ENCODE measurements at regions not wholly inside any gene's neighbourhood (a gene's known extent, or its start where the extent isn't known, plus 50 kb on each side); places are given as distances from the start of the nearest gene placed in this dataset.

- no peak for DNase-seq
Measured at GRCh38 chr9:103625161-103625804, 468.8 kb upstream of the SMC2 start.

GRCh38 chr9:103627731-103628130 lies 466.4 kb upstream of the SMC2 start:
- no peak for DNase-seq

- no peak for DNase-seq
Measured at GRCh38 chr9:103649086-103649485, 445.0 kb upstream of the SMC2 start.

DNA sequence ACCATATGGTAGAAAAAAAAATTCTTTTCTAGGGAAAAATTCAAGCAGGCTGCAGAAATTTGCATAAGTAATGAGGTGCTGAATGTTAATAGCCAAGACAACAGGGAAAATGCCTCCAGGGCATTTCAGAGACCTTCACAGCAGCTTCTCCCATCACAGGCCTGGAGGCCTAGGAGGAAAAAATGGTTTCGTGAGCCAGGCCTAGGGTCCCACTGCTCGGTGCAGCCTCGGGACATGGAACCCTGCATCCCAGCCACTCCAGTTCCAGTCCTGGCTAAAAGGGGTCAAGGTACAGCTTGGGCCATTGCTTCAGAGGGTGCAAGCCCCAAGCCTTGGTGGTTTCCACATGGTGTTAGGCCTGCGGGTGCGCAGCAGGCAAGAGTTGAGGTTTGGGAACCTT lies 436.0 kb upstream of the SMC2 start:
- DNase-seq = no peak

DNA sequence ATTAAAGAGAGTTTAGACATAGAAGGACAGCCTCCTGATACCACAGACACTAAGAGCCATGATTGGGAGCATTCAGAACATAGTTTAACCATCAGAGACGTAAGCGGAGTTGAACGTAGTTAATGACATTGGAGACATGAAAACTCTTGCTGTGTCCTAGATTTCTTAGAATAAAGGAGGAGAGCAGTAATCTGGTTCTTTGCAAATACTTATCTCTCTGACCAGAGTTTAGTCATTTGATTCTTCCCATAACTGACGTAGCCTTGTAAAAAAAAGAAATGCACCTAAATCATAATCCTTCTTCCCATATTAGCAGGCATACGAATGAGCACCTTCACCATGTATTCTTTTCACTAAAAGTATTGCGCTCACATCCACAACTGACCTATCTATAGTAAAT lies 433.3 kb upstream of the SMC2 start:
- no peak for DNase-seq

- DNase-seq = no peak
Measured at GRCh38 chr9:103661663-103662062, 432.4 kb upstream of the SMC2 start.

GRCh38 chr9:103669296-103669695 lies 424.8 kb upstream of the SMC2 start:
- DNase-seq = no peak

DNA sequence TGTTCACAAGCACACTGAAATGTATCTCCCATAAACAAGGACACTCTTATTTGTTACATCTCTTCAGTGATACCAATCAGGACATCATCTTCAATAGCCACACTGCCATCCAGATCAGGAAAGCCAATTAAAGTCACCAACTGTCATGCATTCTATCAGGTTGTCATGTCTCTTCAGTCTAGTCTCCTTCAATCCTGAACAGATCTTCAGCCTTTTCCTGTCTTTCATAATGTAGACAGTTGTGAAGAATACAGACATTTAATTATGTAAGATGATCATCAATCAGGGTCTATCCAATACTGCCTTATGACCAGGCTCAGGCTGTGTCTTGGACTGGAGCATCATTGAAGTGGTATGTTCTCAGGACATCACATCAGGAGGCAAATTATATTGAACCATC lies 419.8 kb upstream of the SMC2 start:
- DNase-seq = no peak

DNA sequence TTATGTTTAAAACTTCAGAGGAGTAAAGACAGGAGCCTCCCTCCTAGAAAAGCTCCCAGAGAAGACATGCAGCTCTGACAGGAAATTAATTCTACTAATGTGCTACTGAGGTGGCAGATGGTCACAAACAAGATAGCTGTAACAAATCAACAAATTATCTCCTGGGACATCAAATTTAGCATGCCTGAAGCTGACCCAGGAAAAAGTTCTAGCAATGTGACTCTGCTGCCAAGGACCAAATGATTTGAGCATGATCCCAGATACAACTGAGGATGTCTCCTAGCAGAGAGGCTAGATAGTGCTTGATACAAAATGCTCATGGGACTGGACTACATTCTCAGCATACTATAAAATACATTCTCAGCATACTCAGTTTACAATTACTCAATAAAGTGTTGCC lies 413.5 kb upstream of the SMC2 start:
- no peak for DNase-seq

- DNase-seq = no peak
Measured at GRCh38 chr9:103681435-103681834, 412.7 kb upstream of the SMC2 start.

GRCh38 chr9:103700195-103700962 lies 393.7 kb upstream of the SMC2 start:
- DNase-seq = no peak

DNA sequence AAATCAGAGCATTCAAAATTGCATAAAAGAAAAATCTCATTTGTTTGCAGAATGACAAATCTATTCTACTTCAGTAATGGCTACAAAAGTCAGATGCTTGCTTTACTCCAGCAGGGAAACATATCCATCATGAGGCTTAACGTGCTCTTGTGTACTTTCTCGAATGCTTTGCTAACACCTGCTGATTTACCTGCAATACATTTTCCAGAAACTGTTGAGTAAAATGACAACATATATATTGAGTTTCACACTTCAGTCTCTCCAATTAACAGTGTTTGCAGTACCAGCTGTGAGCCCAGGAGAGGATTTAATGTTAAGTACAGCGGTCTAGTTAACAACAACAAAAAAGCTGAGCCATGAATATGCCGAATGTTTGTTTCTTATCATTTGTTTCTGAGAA lies 391.5 kb upstream of the SMC2 start:
- DNase-seq = no peak

DNA sequence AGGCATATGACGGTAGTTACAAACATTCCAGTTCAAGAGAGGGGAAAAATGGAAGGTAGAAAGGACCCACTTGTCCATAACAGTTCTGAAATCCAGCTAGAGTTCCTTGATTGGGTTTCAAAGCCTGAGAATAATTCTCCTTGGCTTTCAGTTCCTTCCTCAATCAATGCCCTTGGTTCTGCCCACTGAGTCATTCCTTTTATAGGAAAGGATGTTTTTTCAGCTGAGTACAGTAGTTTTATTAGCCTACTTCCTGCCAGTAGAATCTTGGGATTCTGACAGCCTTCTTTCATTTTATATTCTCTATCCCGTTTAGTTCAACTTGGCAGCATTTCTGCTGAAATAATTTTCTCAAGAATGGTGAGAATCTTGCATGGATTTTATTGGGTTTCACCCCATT lies 386.9 kb upstream of the SMC2 start:
- DNase-seq = no peak

GRCh38 chr9:103709366-103709765 lies 384.7 kb upstream of the SMC2 start:
- no peak for DNase-seq

DNA sequence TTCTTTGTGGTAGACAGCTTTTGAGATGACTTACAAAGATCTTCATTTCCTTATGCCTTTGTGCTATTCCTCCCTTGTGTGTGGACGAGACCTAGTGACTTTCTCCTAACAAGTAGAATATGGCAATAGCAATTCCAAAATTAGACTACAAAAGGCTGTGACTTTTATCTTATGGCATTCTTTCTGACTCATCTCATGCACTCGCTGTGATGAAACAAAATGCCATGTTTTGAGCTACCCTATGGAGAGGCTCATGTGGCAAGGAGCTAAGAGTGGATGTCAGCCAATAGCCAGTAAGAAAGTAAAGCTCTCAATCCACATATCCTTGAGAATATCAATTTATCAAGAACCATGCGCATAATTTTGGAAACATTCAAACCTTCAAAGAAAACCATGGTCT lies 380.5 kb upstream of the SMC2 start:
- no peak for DNase-seq

DNA sequence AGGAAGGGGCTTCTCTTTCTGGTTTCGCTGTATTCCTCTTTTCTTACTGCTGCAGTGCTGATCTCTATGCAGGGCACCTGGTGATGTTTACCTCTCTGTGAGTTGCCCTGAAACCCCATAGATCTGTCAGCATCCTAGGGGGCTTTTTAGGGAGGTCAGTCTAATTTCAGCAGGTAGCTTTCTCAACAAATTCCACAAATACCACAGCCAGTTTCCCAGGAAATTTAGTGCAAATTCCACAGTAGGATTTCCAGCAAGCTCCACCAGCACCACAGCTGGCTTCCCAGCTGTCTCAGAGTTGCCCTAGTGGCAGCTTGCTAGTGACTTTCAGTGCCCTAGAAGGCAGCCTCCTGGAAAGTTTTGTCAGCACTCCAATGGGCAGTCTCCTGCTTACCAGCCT lies 379.1 kb upstream of the SMC2 start:
- DNase-seq = no peak

DNA sequence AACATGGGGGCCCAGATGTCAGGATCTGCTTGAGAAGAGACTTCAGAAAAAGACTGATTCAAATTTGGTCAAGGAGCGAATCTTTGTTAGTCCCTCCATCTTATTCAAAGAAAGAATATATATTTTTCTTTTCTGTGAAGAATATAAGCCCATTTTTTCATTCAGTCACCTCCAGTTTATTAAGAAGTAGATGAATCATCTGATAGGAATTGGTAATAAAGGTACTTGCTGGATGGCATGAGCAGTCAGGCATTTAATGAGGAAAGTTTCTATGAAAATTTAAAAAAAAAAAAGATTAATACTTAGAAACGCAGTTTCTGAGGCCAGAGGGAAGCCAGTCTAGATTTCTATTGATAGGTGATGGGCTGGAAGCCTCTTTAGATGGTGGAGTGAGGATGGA lies 373.1 kb upstream of the SMC2 start:
- no peak for DNase-seq

DNA sequence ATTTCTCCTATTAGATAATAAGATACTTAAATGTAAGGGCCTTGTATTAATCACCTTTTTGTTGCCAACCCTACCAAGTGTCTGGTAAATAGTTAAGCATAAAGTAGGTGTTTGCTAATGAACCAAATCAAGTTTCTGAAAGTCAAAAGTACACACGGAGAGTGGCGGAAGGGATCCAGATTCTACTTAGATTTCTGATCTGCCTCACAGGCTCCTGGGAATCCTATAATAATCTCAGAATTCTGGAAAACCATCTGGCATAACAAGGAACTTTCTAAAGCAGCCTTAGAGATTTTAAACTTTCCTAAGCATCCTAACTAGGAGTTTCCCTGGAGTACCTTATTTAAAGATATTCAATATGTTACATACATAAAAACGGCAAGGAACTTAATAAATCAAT lies 363.2 kb upstream of the SMC2 start:
- DNase-seq = no peak

- no peak for DNase-seq
Measured at GRCh38 chr9:103731541-103731940, 362.6 kb upstream of the SMC2 start.

GRCh38 chr9:103734471-103734870 lies 359.6 kb upstream of the SMC2 start:
- no peak for DNase-seq

- no peak for DNase-seq
Measured at GRCh38 chr9:103755441-103755840, 338.7 kb upstream of the SMC2 start.

DNA sequence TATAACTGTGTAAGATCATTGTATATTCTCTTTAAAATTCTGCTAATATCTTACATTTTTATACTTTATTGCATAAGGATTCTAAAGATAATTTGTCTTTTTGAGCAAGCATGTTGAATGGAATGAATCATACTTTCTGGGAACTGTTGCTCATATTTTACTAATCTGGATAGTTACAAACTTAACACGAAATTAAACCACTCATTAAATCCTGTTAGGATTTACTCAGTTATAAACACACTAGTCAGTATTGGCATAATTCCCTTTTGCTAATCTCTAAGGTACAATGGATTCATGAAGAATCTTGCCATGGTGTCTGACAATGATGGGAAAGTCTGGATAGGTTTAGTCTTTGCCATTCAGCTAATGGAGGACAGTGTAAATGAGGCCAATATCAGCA lies 338.1 kb upstream of the SMC2 start:
- no peak for DNase-seq

DNA sequence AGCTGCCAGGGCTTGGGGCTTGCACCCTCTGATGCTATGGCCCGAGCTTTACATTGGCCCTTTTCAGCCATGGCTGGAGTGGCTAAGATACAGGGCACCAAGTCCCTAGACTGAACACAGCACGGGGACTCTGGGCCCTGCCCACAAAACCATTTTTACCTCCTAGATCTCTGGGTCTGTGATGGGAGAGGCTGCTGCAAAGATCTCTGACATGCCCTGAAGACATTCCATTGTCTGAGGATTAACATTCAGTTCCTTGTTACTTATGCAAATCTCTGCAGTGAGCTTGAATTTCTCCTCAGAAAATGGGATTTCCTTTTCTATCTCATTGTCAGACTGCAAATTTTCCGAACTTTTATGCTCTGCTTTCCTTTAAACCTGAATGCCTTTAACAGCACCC lies 337.0 kb upstream of the SMC2 start:
- no peak for DNase-seq

DNA sequence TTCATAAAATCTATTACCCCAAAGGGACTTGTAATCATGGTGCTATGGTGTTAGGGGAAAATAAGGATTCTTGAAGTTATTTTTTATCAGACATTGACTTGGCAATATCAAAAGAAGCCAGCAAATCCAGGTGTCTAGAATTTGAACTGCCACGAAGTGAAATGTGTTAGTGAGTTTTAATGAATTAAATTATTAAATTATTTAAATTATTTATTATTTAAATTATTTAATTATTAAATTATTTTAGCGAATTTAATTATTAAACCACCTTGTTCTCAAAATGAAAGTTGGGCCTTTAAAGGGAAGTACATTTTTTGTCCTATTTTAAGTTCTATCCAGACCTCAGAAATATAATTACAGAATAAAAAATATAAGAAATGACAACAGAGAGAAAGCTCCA lies 332.6 kb upstream of the SMC2 start:
- DNase-seq = no peak
